Activated naive CD4-positive, alpha-beta T cell treated with anti-CD3 and anti-CD28 coated beads, Interleukin-2, amount 10 ng/mL, durations not matched to agents 7 days and 5 days (primary cell): ENCODE measurements at regions not wholly inside any gene's neighbourhood (a gene's known extent, or its start where the extent isn't known, plus 50 kb on each side); places are given as distances from the start of the nearest gene placed in this dataset.

Experiments
- CTCF ChIA-PET: fragments of 350-600 bp; sonication (Branson Sonifier 250); formaldehyde crosslinking; loops from one replicate; lab custom pipeline; 2021; ENCODE audit warnings: antibody characterized with exemption; lab: Charles Lee
- DNase-seq: peaks from one replicate; pipeline ENCODE4 v3.0.0-alpha.2; 2020
- H3K27ac Mint-ChIP-seq: one replicate; pipeline ENCODE4 v1.8.0; 2021; ENCODE audit warnings: mild to moderate bottlenecking, moderate library complexity, mixed read lengths
- H3K27me3 Mint-ChIP-seq: one replicate; pipeline ENCODE4 v1.8.0; 2021; ENCODE audit warnings: mild to moderate bottlenecking, mixed read lengths
- H3K36me3 Mint-ChIP-seq: one replicate; pipeline ENCODE4 v1.8.0; 2021; ENCODE audit warnings: mixed read lengths
- H3K4me1 Mint-ChIP-seq: one replicate; pipeline ENCODE4 v1.8.0; 2021; ENCODE audit warnings: mixed read lengths
- H3K4me3 Mint-ChIP-seq: one replicate; pipeline ENCODE4 v1.8.0; 2021; ENCODE audit warnings: mild to moderate bottlenecking, moderate library complexity, mixed read lengths
- H3K9me3 Mint-ChIP-seq: one replicate; pipeline ENCODE4 v1.8.0; 2021; ENCODE audit warnings: mixed read lengths

DNA sequence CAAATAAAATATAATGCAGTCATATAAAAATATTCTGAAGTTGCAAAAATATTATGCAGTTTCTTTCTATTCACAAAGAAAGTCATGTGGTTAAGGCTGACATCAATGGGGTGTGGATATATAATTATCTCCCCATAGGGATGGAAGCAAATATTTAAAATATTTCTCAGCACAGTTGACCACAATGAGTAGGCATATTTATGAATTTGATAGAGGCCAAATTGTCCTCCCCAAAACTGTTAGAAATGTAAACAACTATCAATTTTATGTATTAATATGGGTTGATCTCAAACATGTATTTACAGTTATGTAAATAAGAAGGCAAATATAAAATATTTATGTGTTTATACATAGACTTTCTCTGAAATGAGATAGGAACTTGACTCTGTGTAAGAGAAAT, 246.0 kb upstream of the CBLB start:
- Mint-ChIP-seq H3K9me3 (peaks cover 11% of the 10 kb centered on the region), H3K36me3 (peaks cover 6% of the 10 kb centered on the region), H3K4me3 (no peak overlapping the region), H3K4me1 (peaks cover 20% of the 10 kb centered on the region), H3K27me3 (no peaks in the 10 kb centered on the region), H3K27ac (no peak overlapping the region)
- no peak for DNase-seq
- CTCF ChIA-PET, result no interaction called here

- DNase-seq, result no peak
- Mint-ChIP-seq H3K36me3 (peaks cover 6% of the 10 kb centered on the region), H3K9me3 (peaks cover 11% of the 10 kb centered on the region), H3K4me1 (peaks cover 21% of the 10 kb centered on the region), H3K27me3 (no peaks in the 10 kb centered on the region), H3K27ac (no peak overlapping the region), H3K4me3 (no peak overlapping the region)
- CTCF ChIA-PET, result no interaction called here
Measured at GRCh38 chr3:106115557-106115956, 246.7 kb upstream of the CBLB start.

GRCh38 chr3:106116733-106117489, 248.1 kb upstream of the CBLB start:
- Mint-ChIP-seq H3K27me3 (no peaks in the 10 kb centered on the region), H3K4me1 (peaks cover 21% of the 10 kb centered on the region), H3K4me3 (no peak overlapping the region), H3K27ac (no peak overlapping the region), H3K9me3 (peaks cover 11% of the 10 kb centered on the region), H3K36me3 (peaks cover 6% of the 10 kb centered on the region)
- DNase-seq, result no peak
- CTCF ChIA-PET, result no interaction called here

DNA sequence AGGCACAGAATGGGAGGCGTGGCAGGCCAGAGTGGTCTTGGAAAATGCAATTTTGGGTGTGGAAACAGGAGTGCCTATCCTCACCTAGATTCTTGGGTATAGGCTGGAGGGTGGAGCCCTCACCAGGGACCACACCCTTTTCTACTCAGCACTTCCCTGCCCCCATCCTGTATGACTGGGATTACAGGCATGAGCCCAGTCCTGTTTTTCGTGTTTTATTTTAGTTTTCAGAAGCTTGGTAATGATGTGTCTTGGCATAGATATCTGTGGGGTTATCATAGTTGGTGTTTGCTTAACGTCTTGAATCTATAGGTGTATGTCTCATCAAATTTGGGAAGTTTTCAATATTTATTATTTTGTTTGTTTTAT, 248.7 kb upstream of the CBLB start:
- no peak for DNase-seq
- H3K9me3 Mint-ChIP-seq, result peaks cover 11% of the 10 kb centered on the region

GRCh38 chr3:106119614-106120082, 250.8 kb upstream of the CBLB start:
- no peak for DNase-seq
- H3K27ac Mint-ChIP-seq, result no peak overlapping the region
- no peaks in the 10 kb centered on the region for H3K27me3 Mint-ChIP-seq
- H3K4me3 Mint-ChIP-seq, result no peak overlapping the region
- CTCF ChIA-PET, result interaction anchor here (0.6 kb wide), 1 partner anchor 47 kb away, joined by 3 read pairs; no protein-coding TSS in a partner anchor
- peaks cover 21% of the 10 kb centered on the region for H3K4me1 Mint-ChIP-seq
- peaks cover 6% of the 10 kb centered on the region for H3K36me3 Mint-ChIP-seq
- peaks cover 10% of the 10 kb centered on the region for H3K9me3 Mint-ChIP-seq

More for the DNA sequence above, 248.7 kb upstream of the CBLB start:
- CTCF ChIA-PET, result no interaction called here
- no peak overlapping the region for H3K27ac Mint-ChIP-seq
- peaks cover 21% of the 10 kb centered on the region for H3K4me1 Mint-ChIP-seq
- H3K4me3 Mint-ChIP-seq, result no peak overlapping the region
- H3K27me3 Mint-ChIP-seq, result no peaks in the 10 kb centered on the region
- peaks cover 6% of the 10 kb centered on the region for H3K36me3 Mint-ChIP-seq

DNA sequence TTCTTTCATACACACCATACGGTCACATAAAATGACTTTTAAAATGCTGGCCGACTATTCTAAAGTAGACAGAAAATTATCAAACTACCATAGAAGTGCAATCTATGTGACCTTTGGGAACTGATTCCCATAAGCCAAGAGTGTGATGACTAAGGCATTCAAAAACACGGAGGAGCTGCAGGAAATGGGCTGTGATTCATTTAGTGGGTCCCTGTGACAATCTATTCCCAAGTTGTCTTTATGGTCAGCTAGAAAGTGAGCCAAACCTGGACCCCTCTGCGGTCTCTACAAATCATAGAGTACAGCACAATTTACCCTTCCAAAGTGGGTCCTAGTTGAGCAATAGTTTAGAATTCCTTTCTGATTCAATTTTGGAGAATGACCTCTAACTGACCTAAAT, 251.5 kb upstream of the CBLB start:
- H3K4me1 Mint-ChIP-seq, result peaks cover 21% of the 10 kb centered on the region
- no peak overlapping the region for H3K4me3 Mint-ChIP-seq
- H3K27ac Mint-ChIP-seq, result no peak overlapping the region
- DNase-seq, result no peak
- peaks cover 9% of the 10 kb centered on the region for H3K9me3 Mint-ChIP-seq
- CTCF ChIA-PET, result no interaction called here
- peaks cover 6% of the 10 kb centered on the region for H3K36me3 Mint-ChIP-seq
- H3K27me3 Mint-ChIP-seq, result no peaks in the 10 kb centered on the region

- H3K27me3 Mint-ChIP-seq, result no peaks in the 10 kb centered on the region
- peaks cover 2% of the 10 kb centered on the region for H3K9me3 Mint-ChIP-seq
- H3K27ac Mint-ChIP-seq, result no peak overlapping the region
- CTCF ChIA-PET, result no interaction called here
- H3K36me3 Mint-ChIP-seq, result peaks cover 6% of the 10 kb centered on the region
- no peak overlapping the region for H3K4me3 Mint-ChIP-seq
- peaks cover 21% of the 10 kb centered on the region for H3K4me1 Mint-ChIP-seq
- DNase-seq, result no peak
Measured at GRCh38 chr3:106121491-106122289, 252.9 kb upstream of the CBLB start.

- no peaks in the 10 kb centered on the region for H3K9me3 Mint-ChIP-seq
- peaks cover under 1% of the 10 kb centered on the region for H3K4me1 Mint-ChIP-seq
- no peak overlapping the region for H3K4me3 Mint-ChIP-seq
- no peaks in the 10 kb centered on the region for H3K36me3 Mint-ChIP-seq
- no peak for DNase-seq
- CTCF ChIA-PET, result no interaction called here
- no peak overlapping the region for H3K27ac Mint-ChIP-seq
- no peaks in the 10 kb centered on the region for H3K27me3 Mint-ChIP-seq
Measured at GRCh38 chr3:106124818-106125217, 256.0 kb upstream of the CBLB start.

DNA sequence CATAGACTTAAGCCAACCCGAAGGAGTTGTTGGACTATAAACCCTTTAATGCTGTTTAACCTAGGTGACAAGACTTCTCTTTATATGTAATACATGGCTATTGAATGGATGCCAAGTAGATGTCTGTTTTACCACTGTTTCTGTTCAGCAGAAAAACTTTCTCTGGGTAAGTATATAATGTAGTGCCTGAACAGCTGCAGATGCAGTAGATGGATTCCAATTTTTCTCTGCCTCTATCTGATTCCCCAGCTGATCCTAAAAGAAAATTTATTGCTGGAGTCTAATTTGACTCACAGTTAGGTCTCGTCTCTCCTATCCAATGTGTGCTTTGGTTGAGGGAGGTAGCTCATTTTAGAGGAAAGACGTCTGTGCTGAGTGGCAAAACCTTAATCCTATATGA, 256.5 kb upstream of the CBLB start:
- Mint-ChIP-seq H3K4me1 (peaks cover 4% of the 10 kb centered on the region), H3K27me3 (no peaks in the 10 kb centered on the region), H3K4me3 (no peak overlapping the region), H3K9me3 (no peaks in the 10 kb centered on the region), H3K27ac (no peak overlapping the region), H3K36me3 (peaks cover 1% of the 10 kb centered on the region)
- no peak for DNase-seq
- CTCF ChIA-PET, result no interaction called here

- Mint-ChIP-seq H3K9me3 (no peaks in the 10 kb centered on the region), H3K27ac (no peak overlapping the region), H3K4me3 (no peak overlapping the region), H3K4me1 (peaks cover 7% of the 10 kb centered on the region), H3K36me3 (peaks cover 1% of the 10 kb centered on the region), H3K27me3 (no peaks in the 10 kb centered on the region)
- CTCF ChIA-PET, result no interaction called here
- no peak for DNase-seq
Measured at GRCh38 chr3:106126067-106126845, 257.4 kb upstream of the CBLB start.

GRCh38 chr3:106126846-106127235, 258.0 kb upstream of the CBLB start:
- H3K4me1 Mint-ChIP-seq, result peaks cover 7% of the 10 kb centered on the region
- H3K9me3 Mint-ChIP-seq, result no peaks in the 10 kb centered on the region
- DNase-seq, result no peak
- H3K4me3 Mint-ChIP-seq, result no peak overlapping the region
- CTCF ChIA-PET, result no interaction called here
- H3K36me3 Mint-ChIP-seq, result peaks cover 1% of the 10 kb centered on the region
- no peak overlapping the region for H3K27ac Mint-ChIP-seq
- H3K27me3 Mint-ChIP-seq, result no peaks in the 10 kb centered on the region

DNA sequence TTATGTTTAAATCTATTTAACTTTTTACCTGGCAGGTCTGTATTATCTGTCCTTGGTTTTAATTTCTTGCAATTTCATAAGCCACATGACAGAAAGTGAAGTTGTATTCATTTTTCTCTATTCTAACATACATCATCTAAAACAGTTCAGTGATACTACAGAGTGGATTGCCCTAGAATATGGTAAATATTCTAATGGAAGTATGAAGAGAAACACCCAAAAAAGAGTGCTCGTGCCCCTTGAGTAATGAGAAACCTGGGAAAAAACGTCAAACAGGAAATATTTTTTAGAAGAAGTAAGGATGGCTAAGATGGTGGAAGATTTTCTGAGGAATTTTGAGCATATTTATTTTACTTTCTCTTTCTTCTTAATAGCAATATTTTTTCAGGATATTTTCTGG, 261.1 kb upstream of the CBLB start:
- DNase-seq, result no peak
- Mint-ChIP-seq H3K27ac (no peak overlapping the region), H3K36me3 (peaks cover 8% of the 10 kb centered on the region), H3K4me1 (peaks cover 7% of the 10 kb centered on the region), H3K4me3 (no peak overlapping the region), H3K9me3 (peaks cover 8% of the 10 kb centered on the region), H3K27me3 (no peaks in the 10 kb centered on the region)
- CTCF ChIA-PET, result no interaction called here

GRCh38 chr3:106130384-106131198, 261.8 kb upstream of the CBLB start:
- Mint-ChIP-seq H3K4me1 (peaks cover 7% of the 10 kb centered on the region), H3K27me3 (no peaks in the 10 kb centered on the region), H3K36me3 (peaks cover 8% of the 10 kb centered on the region), H3K4me3 (no peak overlapping the region), H3K9me3 (peaks cover 10% of the 10 kb centered on the region), H3K27ac (no peak overlapping the region)
- CTCF ChIA-PET, result no interaction called here
- DNase-seq, result no peak
